ENCODE measurements at regions not wholly inside any gene's neighbourhood (a gene's known extent, or its start where the extent isn't known, plus 50 kb on each side); places are given as distances from the start of the nearest gene placed in this dataset.

- Histone ChIP-seq H3K27me3 (ENCODE audit: control insufficient read depth in 1 of 2, insufficient read depth in 1 of 2, low read length in 2 of 2) (peaks cover 42 to 65% of the 10 kb centered on the region in 2 experiments), H3K27ac (ENCODE audit: low read length, poor library complexity, severe bottlenecking) (no peak overlapping the region), H3K4me2 (ENCODE audit: low read length, poor library complexity, severe bottlenecking) (no peak overlapping the region), H3K4me1 (ENCODE audit: control insufficient read depth, insufficient read depth, low read depth, low read length) (no peaks in the 10 kb centered on the region), H3K18ac (ENCODE audit: low read depth in 1 of 2, low read length in 2 of 2) (no peak overlapping the region), H4K8ac (ENCODE audit: low read length) (no peak overlapping the region), H2BK5ac (ENCODE audit: low read depth, low read length, poor library complexity, severe bottlenecking) (no peak overlapping the region), H2AFZ (ENCODE audit: low read depth, low read length) (no peak overlapping the region), H3K14ac (ENCODE audit: low read length in 2 of 2) (no peak overlapping the region), H3K36me3 (ENCODE audit: control insufficient read depth in 1 of 2, insufficient read depth in 2 of 2, low read depth in 1 of 2, low read length in 2 of 2) (no peaks in the 10 kb centered on the region), H4K91ac (ENCODE audit: low read length) (no peak overlapping the region), H3K79me1 (replicated peaks; ENCODE audit: low read length, poor library complexity, severe bottlenecking) (no peaks in the 10 kb centered on the region), H2BK15ac (ENCODE audit: low read depth, poor library complexity, severe bottlenecking) (no peak overlapping the region), H3K9me3 (ENCODE audit: control insufficient read depth, low read length) (no peaks in the 10 kb centered on the region), H3K4me3 (ENCODE audit: insufficient read depth in 1 of 2, low read depth in 1 of 2, low read length in 2 of 2) (no peak overlapping the region), H3K23ac (ENCODE audit: low read length in 2 of 2) (no peak overlapping the region), H2BK120ac (ENCODE audit: low read depth, low read length) (no peak overlapping the region), H2AK5ac (ENCODE audit: low read length, severe bottlenecking) (no peak overlapping the region), H2BK12ac (ENCODE audit: low read length in 2 of 2) (no peak overlapping the region), H3K9ac (ENCODE audit: low read length) (no peak overlapping the region), H3K4ac (ENCODE audit: low read depth in 1 of 2, low read length in 2 of 2) (no peak overlapping the region)
- DNase-seq: no peak
- 90% methylated on average over 17 of the region's 17 CpGs for WGBS
These were observed 167.8 kb upstream of the IQSEC1 start for GRCh38 chr3:13240928-13241618.

- Histone ChIP-seq H3K27ac (ENCODE audit: low read length, poor library complexity, severe bottlenecking) (no peak overlapping the region), H4K8ac (ENCODE audit: low read length) (no peak overlapping the region), H2BK5ac (ENCODE audit: low read depth, low read length, poor library complexity, severe bottlenecking) (no peak overlapping the region), H3K23ac (ENCODE audit: low read length in 2 of 2) (no peak overlapping the region), H3K14ac (ENCODE audit: low read length in 2 of 2) (no peak overlapping the region), H2AFZ (ENCODE audit: low read depth, low read length) (no peak overlapping the region), H3K4me2 (ENCODE audit: low read length, poor library complexity, severe bottlenecking) (no peak overlapping the region), H3K27me3 (ENCODE audit: control insufficient read depth in 1 of 2, insufficient read depth in 1 of 2, low read length in 2 of 2) (peaks cover 59 to 73% of the 10 kb centered on the region in 2 experiments), H3K36me3 (ENCODE audit: control insufficient read depth in 1 of 2, insufficient read depth in 2 of 2, low read depth in 1 of 2, low read length in 2 of 2) (no peaks in the 10 kb centered on the region), H3K4me3 (ENCODE audit: insufficient read depth in 1 of 2, low read depth in 1 of 2, low read length in 2 of 2) (no peak overlapping the region), H2BK12ac (ENCODE audit: low read length in 2 of 2) (no peak overlapping the region), H3K18ac (ENCODE audit: low read depth in 1 of 2, low read length in 2 of 2) (no peak overlapping the region), H3K9ac (ENCODE audit: low read length) (no peak overlapping the region), H4K91ac (ENCODE audit: low read length) (no peak overlapping the region), H3K4me1 (ENCODE audit: control insufficient read depth, insufficient read depth, low read depth, low read length) (no peaks in the 10 kb centered on the region), H3K79me1 (replicated peaks; ENCODE audit: low read length, poor library complexity, severe bottlenecking) (no peaks in the 10 kb centered on the region), H3K4ac (ENCODE audit: low read depth in 1 of 2, low read length in 2 of 2) (no peak overlapping the region), H2AK5ac (ENCODE audit: low read length, severe bottlenecking) (no peak overlapping the region), H2BK15ac (ENCODE audit: low read depth, poor library complexity, severe bottlenecking) (no peak overlapping the region), H3K9me3 (ENCODE audit: control insufficient read depth, low read length) (no peaks in the 10 kb centered on the region), H2BK120ac (ENCODE audit: low read depth, low read length) (no peak overlapping the region)
- 78% methylated on average over 8 of the region's 8 CpGs for WGBS
- no peak for DNase-seq
These were observed 166.2 kb upstream of the IQSEC1 start for GRCh38 chr3:13239467-13239760.

- Histone ChIP-seq H3K4me1 (ENCODE audit: control insufficient read depth, insufficient read depth, low read depth, low read length) (no peaks in the 10 kb centered on the region), H4K91ac (ENCODE audit: low read length) (no peak overlapping the region), H3K27me3 (ENCODE audit: control insufficient read depth in 1 of 2, insufficient read depth in 1 of 2, low read length in 2 of 2) (peaks cover 63 to 75% of the 10 kb centered on the region in 2 experiments), H2BK15ac (ENCODE audit: low read depth, poor library complexity, severe bottlenecking) (no peak overlapping the region), H3K9me3 (ENCODE audit: control insufficient read depth, low read length) (no peaks in the 10 kb centered on the region), H2AK5ac (ENCODE audit: low read length, severe bottlenecking) (no peak overlapping the region), H3K4me2 (ENCODE audit: low read length, poor library complexity, severe bottlenecking) (no peak overlapping the region), H3K14ac (ENCODE audit: low read length in 2 of 2) (no peak overlapping the region), H2AFZ (ENCODE audit: low read depth, low read length) (no peak overlapping the region), H2BK5ac (ENCODE audit: low read depth, low read length, poor library complexity, severe bottlenecking) (no peak overlapping the region), H2BK120ac (ENCODE audit: low read depth, low read length) (no peak overlapping the region), H3K27ac (ENCODE audit: low read length, poor library complexity, severe bottlenecking) (no peak overlapping the region), H3K4me3 (ENCODE audit: insufficient read depth in 1 of 2, low read depth in 1 of 2, low read length in 2 of 2) (no peak overlapping the region), H3K36me3 (ENCODE audit: control insufficient read depth in 1 of 2, insufficient read depth in 2 of 2, low read depth in 1 of 2, low read length in 2 of 2) (no peaks in the 10 kb centered on the region), H3K4ac (ENCODE audit: low read depth in 1 of 2, low read length in 2 of 2) (no peak overlapping the region), H3K9ac (ENCODE audit: low read length) (no peak overlapping the region), H2BK12ac (ENCODE audit: low read length in 2 of 2) (no peak overlapping the region), H3K23ac (ENCODE audit: low read length in 2 of 2) (no peak overlapping the region), H3K18ac (ENCODE audit: low read depth in 1 of 2, low read length in 2 of 2) (no peak overlapping the region), H4K8ac (ENCODE audit: low read length) (no peak overlapping the region), H3K79me1 (replicated peaks; ENCODE audit: low read length, poor library complexity, severe bottlenecking) (no peaks in the 10 kb centered on the region)
- WGBS: 91% methylated on average over 18 of the region's 18 CpGs
- DNase-seq: no peak
These were observed 165.6 kb upstream of the IQSEC1 start for GRCh38 chr3:13238687-13239466.

GRCh38 chr3:13237776-13238490 lies 164.7 kb upstream of the IQSEC1 start:
- H2BK12ac ChIP-seq (ENCODE audit: low read length in 2 of 2): no peak overlapping the region
- H3K4me2 ChIP-seq (ENCODE audit: low read length, poor library complexity, severe bottlenecking): no peak overlapping the region
- no peaks in the 10 kb centered on the region for H3K4me1 ChIP-seq (ENCODE audit: control insufficient read depth, insufficient read depth, low read depth, low read length)
- H2BK5ac ChIP-seq (ENCODE audit: low read depth, low read length, poor library complexity, severe bottlenecking): no peak overlapping the region
- no peak overlapping the region for H3K23ac ChIP-seq (ENCODE audit: low read length in 2 of 2)
- H3K9ac ChIP-seq (ENCODE audit: low read length): no peak overlapping the region
- H3K4ac ChIP-seq (ENCODE audit: low read depth in 1 of 2, low read length in 2 of 2): no peak overlapping the region
- no peaks in the 10 kb centered on the region for H3K79me1 ChIP-seq (replicated peaks; ENCODE audit: low read length, poor library complexity, severe bottlenecking)
- H3K27ac ChIP-seq (ENCODE audit: low read length, poor library complexity, severe bottlenecking): no peak overlapping the region
- no peak overlapping the region for H2BK120ac ChIP-seq (ENCODE audit: low read depth, low read length)
- H3K4me3 ChIP-seq (ENCODE audit: insufficient read depth in 1 of 2, low read depth in 1 of 2, low read length in 2 of 2): no peak overlapping the region
- no peaks in the 10 kb centered on the region for H3K36me3 ChIP-seq (ENCODE audit: control insufficient read depth in 1 of 2, insufficient read depth in 2 of 2, low read depth in 1 of 2, low read length in 2 of 2)
- DNase-seq: no peak
- H3K18ac ChIP-seq (ENCODE audit: low read depth in 1 of 2, low read length in 2 of 2): no peak overlapping the region
- 86% methylated on average over 18 of the region's 18 CpGs for WGBS
- peaks cover 63 to 75% of the 10 kb centered on the region in 2 experiments for H3K27me3 ChIP-seq (ENCODE audit: control insufficient read depth in 1 of 2, insufficient read depth in 1 of 2, low read length in 2 of 2)
- H4K8ac ChIP-seq (ENCODE audit: low read length): no peak overlapping the region
- H3K14ac ChIP-seq (ENCODE audit: low read length in 2 of 2): no peak overlapping the region
- no peaks in the 10 kb centered on the region for H3K9me3 ChIP-seq (ENCODE audit: control insufficient read depth, low read length)
- H2BK15ac ChIP-seq (ENCODE audit: low read depth, poor library complexity, severe bottlenecking): no peak overlapping the region
- no peak overlapping the region for H4K91ac ChIP-seq (ENCODE audit: low read length)
- no peak overlapping the region for H2AFZ ChIP-seq (ENCODE audit: low read depth, low read length)
- H2AK5ac ChIP-seq (ENCODE audit: low read length, severe bottlenecking): no peak overlapping the region

Measured in mesenchymal stem cell (in vitro differentiated cells and primary cell).